ENCODE measurements at regions not wholly inside any gene's neighbourhood (a gene's known extent, or its start where the extent isn't known, plus 50 kb on each side); places are given as distances from the start of the nearest gene placed in this dataset.
"Not testable (repeated sequence)": the region's sequence is repeated elsewhere in the genome, so short reads cannot be mapped to it uniquely, and the experiment has no call there.

GRCh38 chr11:110514967-110515366 lies 85.2 kb downstream of the FDX1 start:
- Mint-ChIP-seq H3K36me3 (no peaks in the 10 kb centered on the region), H3K27ac (no peak overlapping the region), H3K4me1 (no peaks in the 10 kb centered on the region), H3K27me3 (peaks cover 6% of the 10 kb centered on the region), H3K4me3 (no peak overlapping the region), H3K9me3 (peaks cover 5% of the 10 kb centered on the region)
- DNase-seq, result no peak
- CTCF ChIA-PET, result no interaction called here

- H3K4me3 Mint-ChIP-seq, CTCF ChIA-PET, H3K36me3 Mint-ChIP-seq: not testable (repeated sequence)
Measured at GRCh38 chr11:110517381-110517780, 87.6 kb downstream of the FDX1 start.

DNA sequence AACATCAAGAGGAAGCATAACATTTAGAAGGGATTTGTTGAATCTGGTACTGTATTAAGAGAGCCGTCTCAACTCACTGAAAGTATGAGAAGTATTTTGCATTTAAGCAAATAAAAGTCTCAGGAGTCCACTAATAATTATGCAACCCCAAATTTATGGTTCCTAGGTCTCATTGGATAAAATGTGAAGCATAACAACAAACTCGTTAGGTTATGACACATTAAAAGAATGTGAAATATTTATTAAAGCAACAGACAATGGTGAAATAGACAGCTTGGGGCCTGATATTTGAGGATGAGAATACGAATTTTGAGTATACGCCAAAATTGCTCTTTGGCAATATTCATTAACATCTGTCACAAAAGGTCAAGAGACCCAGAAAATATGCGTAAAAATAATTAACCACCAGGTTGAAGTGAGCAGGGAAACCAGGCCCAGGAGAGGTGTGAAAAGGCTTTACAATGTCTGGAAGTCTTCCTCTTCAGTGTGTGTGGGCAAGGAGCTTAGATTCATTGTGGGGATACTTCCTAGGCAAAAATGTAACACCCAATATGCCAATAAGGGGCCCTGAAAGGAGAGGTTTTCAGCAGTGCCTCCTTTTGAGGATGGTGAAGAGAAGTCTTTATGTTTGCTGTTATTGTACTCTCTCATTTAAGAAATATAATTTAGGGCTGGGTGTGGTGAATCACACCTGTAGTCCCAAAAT lies 89.2 kb downstream of the FDX1 start:
- H3K36me3 Mint-ChIP-seq, result no peaks in the 10 kb centered on the region
- H3K27me3 Mint-ChIP-seq, result peaks cover 5% of the 10 kb centered on the region
- H3K4me1 Mint-ChIP-seq, result peaks cover 9% of the 10 kb centered on the region
- peaks cover 18% of the 10 kb centered on the region for H3K9me3 Mint-ChIP-seq
- H3K27ac Mint-ChIP-seq, result no peak overlapping the region
- CTCF ChIA-PET, result no interaction called here
- no peak overlapping the region for H3K4me3 Mint-ChIP-seq
- no peak for DNase-seq

More at GRCh38 chr11:110517381-110517780, 87.6 kb downstream of the FDX1 start:
- DNase-seq, H3K27ac Mint-ChIP-seq, H3K4me1 Mint-ChIP-seq: not testable (repeated sequence)
- Mint-ChIP-seq H3K9me3 (peaks cover 10% of the 10 kb centered on the region), H3K27me3 (peaks cover 11% of the 10 kb centered on the region)

DNA sequence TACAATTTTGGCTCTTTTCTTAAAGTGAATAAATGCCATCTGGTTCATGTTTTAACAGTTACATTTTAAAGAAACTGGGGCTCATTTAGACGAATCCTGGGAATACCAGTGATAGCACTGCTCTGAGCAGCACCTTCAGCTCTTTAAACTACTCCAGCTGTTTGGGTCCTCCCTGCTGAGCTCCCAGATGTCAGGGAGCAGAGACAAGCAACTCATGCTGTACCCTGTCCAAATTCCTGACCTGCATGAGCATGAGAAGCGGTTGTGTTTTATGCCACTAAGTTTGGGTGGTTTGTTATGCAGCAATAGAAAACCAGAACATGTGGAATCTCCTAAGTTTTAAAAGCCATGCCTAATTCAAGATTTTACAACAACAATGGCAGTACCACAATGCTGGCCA lies 90.0 kb downstream of the FDX1 start:
- Mint-ChIP-seq H3K4me1 (peaks cover 9% of the 10 kb centered on the region), H3K9me3 (peaks cover 21% of the 10 kb centered on the region), H3K27me3 (peaks cover 5% of the 10 kb centered on the region), H3K27ac (no peak overlapping the region), H3K4me3 (no peak overlapping the region), H3K36me3 (no peaks in the 10 kb centered on the region)
- no peak for DNase-seq
- CTCF ChIA-PET, result no interaction called here

- CTCF ChIA-PET, result no interaction called here
- Mint-ChIP-seq H3K27ac (no peak overlapping the region), H3K36me3 (no peaks in the 10 kb centered on the region), H3K4me1 (peaks cover 17% of the 10 kb centered on the region), H3K9me3 (peaks cover 21% of the 10 kb centered on the region), H3K27me3 (peaks cover 5% of the 10 kb centered on the region), H3K4me3 (no peak overlapping the region)
- no peak for DNase-seq
Measured at GRCh38 chr11:110522471-110522870, 92.7 kb downstream of the FDX1 start.

DNA sequence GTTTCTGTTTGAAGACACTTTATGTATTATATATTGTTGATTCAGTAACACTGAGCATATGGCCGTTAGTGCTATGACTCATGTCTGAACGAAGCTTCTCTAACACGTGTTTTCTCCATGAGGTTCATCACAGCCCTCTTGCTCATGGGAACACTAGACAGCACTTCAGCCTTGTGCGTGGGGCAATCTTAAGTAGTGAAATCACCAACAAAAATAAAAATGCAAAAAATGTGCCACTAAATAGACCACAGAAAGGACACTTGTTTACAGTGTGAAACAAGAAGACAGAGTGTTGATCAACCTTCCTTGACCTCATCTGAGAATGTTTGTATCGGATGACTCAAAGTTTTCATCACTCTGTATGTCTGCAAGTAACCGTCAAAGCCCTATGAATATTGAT lies 94.5 kb downstream of the FDX1 start:
- CTCF ChIA-PET, result no interaction called here
- DNase-seq, result no peak
- Mint-ChIP-seq H3K36me3 (no peaks in the 10 kb centered on the region), H3K4me1 (peaks cover 17% of the 10 kb centered on the region), H3K9me3 (peaks cover 19% of the 10 kb centered on the region), H3K27ac (no peak overlapping the region), H3K27me3 (peaks cover 5% of the 10 kb centered on the region), H3K4me3 (no peak overlapping the region)

- Mint-ChIP-seq H3K27ac (no peak overlapping the region), H3K4me3 (no peak overlapping the region), H3K9me3 (peaks cover 19% of the 10 kb centered on the region), H3K36me3 (no peaks in the 10 kb centered on the region), H3K27me3 (peaks cover 5% of the 10 kb centered on the region), H3K4me1 (peaks cover 17% of the 10 kb centered on the region)
- CTCF ChIA-PET, result no interaction called here
- no peak for DNase-seq
Measured at GRCh38 chr11:110525883-110526282, 96.1 kb downstream of the FDX1 start.

GRCh38 chr11:110526323-110526722 lies 96.6 kb downstream of the FDX1 start:
- CTCF ChIA-PET, result interaction anchor here (0.5 to 0.6 kb wide), 2 partner anchors 73 to 79 kb away, joined by 3 to 4 read pairs; no protein-coding TSS in a partner anchor
- DNase-seq, result no peak
- Mint-ChIP-seq H3K27me3 (peaks cover 5% of the 10 kb centered on the region), H3K4me3 (no peak overlapping the region), H3K27ac (no peak overlapping the region), H3K36me3 (no peaks in the 10 kb centered on the region), H3K4me1 (peaks cover 17% of the 10 kb centered on the region), H3K9me3 (peaks cover 19% of the 10 kb centered on the region)

Data from activated naive CD4-positive, alpha-beta T cell treated with anti-CD3 and anti-CD28 coated beads, Interleukin-2, amount 10 ng/mL, durations not matched to agents 7 days and 5 days (primary cell).